Amygdala (tissue), 56 donors: ENCODE measurements at regions not wholly inside any gene's neighbourhood (a gene's known extent, or its start where the extent isn't known, plus 50 kb on each side); places are given as distances from the start of the nearest gene placed in this dataset.
"Not testable (repeated sequence)": the region's sequence is repeated elsewhere in the genome, so short reads cannot be mapped to it uniquely, and the experiment has no call there.

Source experiments
- DNase-seq, 56 donors: peaks; one replicate each; lab custom pipeline; 2025; lab: John Stamatoyannopoulos, UW

DNA sequence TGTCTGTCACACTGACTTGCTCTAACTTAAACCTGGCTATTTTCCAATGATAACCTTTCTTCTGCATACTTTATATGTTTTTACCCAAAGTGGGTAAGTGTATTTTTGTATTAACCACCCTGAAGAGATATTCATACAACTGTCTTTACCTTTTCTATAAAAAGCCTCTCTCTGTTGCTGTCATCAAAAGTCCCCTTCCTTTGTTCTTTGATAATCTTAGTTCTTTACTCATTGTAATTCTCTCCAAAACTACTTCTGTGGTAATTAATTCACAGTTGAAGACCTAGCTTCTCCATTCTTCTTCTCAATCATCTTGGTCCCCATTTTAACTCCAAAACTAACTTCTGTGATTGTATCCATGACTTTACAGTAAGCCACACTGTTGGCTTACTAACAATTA is 479.7 kb upstream of the MGAT4C start:
- no peak for DNase-seq

DNA sequence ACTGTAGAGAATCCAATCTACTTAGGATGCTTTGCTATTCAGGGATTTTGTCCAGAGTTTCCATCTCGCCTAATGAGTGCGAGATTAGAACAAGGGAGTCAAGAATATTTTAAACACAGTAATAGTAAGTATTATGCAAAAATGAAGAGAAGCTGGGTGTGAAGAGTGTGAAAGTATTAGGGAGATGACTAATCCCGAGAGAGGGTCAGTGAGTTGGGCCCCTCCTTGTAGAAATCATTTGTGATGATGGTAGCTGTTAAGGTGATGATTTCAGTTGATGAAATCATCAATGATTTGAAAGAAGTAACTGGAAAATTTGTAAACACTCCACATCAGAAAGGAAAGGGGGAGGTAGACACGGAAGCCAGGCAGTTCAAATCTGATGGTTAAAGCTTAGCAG is 478.9 kb upstream of the MGAT4C start:
- DNase-seq, result no peak

DNA sequence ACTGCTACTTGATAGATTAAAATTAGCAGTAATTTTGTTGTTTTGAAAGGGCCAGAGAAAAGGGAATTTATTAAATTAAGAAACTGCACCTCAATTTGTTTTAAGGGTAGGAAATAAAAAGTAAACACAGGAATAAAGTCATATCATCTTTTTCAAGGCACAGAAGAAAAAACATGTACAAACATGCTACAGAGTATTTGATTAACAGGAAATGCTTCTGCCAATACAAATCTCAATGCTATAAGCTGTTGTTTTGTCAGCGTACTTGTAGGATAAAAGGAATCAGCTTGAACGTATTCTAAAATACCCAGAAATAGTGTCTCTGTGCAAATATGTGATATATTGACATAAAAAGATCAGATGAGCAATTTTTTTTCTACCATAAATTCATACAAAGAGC is 474.0 kb upstream of the MGAT4C start:
- DNase-seq, result no peak

DNA sequence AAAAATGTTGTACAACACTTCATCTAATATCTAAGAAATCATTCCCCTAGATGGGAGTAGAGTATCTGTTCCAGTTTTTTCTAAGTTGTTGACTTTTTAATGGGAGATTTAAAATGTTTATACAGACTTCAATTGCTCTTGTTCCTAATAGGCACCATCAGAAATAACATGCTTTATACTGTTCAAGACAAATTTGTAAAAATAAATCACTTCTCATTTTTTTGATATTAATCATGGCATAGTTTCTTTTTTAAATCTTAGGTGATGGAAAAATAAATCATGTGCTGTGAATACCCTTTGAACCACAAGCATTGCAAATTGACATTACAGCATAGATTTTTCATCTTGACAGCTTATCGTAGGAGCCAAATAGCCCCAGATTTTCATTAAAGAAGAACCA is 473.5 kb upstream of the MGAT4C start:
- no peak for DNase-seq

DNA sequence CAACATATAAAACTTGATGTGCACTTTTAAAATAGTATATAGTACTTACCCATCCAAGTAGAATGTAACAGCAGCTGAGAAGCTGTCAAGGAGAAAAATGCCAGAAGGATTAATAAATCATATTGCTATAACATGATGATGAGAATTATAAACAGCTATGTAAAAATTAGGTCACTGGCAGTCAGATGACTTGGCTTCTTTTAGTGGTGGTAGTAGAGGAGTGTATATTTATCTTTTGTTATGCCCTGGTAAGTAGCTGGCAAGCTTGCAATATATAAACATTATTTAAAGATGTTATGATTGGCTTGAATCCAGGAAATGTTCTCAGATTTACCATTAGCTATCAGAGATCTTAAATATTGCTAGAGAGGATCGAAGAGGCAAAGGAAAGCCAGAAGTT is 471.0 kb upstream of the MGAT4C start:
- DNase-seq, result no peak

DNA sequence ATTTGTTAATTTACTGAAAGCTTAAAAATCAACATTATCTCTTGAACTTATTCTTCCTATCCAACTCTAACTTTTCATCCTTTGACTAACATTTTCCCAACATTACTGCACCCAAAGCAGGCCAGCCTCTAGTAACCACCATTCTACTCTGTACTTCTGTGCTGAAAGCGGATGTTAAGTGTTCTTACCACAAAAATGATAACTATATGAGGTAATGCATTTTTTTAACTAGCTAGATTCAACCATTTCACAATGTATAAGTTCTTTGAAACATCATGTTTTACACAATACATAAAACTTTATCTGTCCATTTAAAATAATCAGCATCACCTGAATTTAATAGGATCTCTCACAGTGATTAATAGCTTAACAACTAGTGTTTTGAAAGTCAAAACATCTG is 468.5 kb upstream of the MGAT4C start:
- no peak for DNase-seq

DNA sequence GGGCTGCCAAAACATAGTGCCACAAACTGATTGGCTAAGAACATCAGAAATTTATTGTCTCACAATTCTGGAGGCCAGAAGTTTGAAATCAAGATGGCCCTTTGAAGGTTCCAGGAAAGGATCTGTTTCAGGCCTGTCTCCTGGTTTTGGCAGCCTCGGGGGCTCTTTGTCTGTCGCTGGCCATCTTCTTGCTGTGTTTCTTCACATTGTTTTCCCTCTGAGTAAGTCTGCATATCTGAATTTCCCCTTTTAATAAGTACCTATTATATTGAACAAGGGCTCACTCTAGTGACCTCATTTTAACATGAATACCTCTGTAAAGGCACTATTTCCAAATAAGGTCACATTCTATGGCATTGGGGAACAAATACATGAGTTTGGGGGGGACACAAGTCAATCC is 467.1 kb upstream of the MGAT4C start:
- DNase-seq, result no peak

DNA sequence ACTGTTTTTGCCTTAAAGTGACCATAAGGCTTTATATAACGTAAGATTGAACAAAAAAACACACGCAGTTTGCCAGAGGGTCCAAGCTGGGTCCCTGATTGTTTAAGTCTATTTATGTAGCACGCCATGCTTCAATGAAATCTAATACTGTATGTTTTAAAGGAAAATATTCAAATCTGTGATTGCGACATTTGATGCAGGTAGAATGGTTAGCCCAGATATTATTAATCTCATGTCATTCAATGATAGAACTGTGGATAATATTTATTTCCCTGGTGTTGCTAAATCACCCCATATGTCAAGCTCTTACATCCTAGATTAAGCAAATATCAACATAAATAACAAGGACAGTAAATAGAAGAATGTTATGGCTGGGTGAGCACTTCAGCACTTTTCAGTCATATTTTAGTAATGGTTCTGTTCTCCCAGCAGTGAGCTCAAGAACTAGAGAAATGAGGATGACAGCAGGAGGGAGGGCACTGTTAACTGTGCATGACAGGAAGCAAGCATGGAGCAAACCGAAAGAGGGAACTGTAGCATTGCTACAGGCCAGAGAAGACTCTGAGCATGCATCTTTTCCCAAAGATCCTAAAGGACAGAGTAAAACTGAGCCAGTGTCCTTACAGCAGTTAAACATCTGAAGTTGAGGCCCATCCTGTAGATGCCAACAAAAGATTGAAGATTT is 465.7 kb upstream of the MGAT4C start:
- no peak for DNase-seq

DNA sequence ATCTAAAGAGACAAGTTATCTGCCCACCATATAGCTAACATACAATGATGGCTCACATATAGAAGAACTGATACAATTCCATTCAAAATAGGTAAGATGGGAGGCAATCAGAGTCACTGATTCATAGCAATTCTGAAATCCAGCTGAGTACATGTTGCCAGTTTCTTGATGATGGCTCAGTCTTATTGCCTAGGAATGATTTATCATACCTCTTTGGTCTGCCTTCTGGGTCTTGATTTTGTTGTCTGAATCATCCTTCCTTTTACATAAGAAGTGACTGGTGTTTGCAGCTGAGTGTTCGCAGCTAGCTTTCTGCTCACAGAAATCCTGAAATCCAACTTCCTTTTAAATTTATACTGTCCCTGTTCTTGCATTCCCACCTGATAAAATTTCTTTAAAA is 463.2 kb upstream of the MGAT4C start:
- no peak for DNase-seq

DNA sequence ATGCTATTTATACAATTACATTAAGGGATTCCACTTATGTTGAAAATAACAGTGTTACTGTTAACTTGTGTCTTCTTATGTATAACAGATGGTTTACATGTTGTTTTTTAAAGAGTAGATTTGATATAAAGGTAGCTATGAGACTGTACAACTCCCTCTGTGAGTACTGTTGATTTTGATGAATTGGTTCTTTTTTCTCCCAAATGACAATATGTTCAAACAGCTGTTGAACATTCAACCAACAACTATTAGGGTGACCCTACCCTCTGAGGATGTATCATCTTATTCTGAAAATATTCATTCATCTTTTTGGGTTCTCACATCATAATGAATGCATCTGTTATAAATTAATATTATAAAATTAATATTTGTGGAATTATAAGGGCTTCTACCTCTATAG is 456.9 kb upstream of the MGAT4C start:
- no peak for DNase-seq

DNA sequence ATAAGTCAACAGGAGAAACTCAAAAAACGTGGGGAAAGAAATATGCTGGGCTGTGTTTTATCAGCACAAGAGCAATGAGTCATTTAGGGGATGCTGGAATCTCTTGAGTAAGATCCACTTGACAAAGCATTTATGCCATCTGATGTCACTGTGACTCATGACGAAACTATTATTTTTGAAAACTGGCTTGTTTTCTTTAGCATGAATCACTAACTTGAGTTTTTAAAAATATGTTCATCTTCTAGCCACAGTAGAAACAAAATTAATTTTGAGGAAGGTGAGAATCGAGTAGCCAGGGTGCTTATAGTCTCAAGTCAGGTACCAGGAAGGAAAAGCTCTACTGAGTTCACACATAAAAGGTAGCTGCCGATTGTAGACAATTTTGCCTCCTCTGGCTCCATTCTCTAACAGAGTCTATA is 456.2 kb upstream of the MGAT4C start:
- DNase-seq, result no peak

DNA sequence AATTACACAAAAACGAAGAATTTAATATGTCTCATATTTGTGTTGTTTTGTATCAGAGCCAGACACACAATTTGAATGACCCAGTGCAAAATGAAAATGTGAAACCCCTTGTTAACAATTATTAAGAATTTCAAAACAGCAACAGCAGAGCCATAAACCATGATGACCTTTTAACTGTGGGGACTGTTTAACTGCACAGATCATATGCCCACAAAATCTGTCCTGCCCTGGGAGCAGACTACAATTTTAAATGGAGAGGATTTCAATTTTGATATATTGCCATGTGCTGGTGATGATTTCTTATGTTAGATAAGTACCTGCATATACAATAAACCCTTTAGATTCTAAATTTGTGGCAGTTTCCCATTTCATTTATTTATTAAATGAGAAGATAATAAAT is 455.5 kb upstream of the MGAT4C start:
- no peak for DNase-seq

DNA sequence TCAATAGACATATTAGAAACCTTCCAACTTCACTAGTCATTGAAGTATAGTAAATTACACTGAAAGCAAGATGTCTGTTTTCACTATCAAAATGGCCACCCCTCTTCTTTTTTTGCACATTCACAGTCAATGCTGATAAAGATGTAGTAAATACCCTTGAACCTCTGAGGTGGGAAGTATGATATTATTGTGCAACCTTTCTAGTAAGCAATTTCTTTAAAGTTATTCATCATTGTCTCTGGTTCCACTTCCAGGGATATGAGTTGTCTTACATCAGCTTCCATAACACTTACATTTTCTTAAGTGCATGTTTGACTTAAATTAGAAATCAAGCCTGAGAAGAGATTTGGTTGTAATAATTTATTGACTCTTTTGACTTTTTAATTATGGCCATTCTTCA is 453.9 kb upstream of the MGAT4C start:
- DNase-seq, result no peak

DNA sequence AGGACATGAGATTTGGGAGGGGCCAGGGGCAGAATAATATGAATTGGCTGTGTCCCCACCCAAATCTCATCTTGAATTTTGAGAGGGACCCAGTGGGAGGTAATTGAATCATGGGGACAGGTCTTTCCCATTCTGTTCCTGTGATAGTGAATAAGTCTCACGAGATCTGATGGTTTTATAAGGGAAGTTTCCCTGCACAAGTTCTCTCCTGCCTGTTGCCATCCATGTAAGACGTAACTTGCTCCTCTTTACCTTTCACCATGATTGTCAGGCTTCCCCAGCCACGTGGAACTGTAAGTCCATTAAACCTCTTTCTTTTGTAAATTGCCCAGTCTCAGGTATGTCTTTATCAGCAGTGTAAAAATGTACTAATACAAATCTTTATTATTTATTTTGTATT is 452.8 kb upstream of the MGAT4C start:
- DNase-seq, result not testable (repeated sequence)

DNA sequence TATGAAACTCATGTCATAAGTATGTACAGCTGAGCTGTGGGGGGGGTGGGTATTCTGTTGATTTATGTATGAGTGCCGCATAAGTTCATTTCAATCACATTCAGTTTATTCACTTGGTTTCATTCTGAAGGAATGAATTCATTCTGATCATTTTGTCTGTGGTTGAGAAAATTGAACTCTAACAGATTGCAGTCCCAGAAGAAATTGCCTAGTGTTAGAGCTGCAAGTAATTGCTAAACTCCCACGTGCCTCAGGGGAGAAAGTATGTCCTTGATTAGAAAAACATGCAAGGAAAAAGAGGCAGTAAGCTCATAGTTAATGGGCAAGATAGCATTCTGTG is 442.4 kb upstream of the MGAT4C start:
- no peak for DNase-seq

DNA sequence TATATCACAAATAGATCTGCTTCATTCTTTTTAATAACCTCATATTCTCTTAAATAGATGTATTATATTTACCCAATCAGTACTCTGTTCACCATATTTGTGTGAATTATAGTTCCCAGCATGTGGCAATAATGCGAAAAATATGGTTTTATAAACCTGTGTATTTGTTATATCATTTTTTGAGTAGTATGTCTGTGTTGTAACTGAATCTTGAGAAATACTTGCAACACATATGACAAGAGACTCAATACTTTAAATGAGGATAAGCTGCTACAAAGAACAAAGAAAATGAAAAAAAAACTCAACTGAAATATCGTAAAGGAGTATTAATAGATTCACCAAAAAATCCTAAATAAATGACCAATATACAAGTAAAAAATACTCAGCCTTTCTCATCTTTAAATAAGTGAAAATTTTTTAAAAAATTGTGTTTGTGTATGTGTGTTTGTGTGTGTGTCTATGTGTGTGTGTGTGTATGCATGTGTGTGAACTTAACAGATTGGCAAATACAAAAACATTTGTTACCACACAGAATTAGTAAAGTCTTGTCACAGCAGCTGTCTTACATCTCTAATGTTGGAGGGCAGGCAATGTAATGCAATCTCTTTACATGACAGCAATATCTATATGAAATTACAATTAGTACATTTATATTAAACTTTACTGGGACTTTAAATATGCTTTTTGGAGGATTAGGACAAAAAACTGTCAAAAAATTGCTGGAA is 441.9 kb upstream of the MGAT4C start:
- DNase-seq, result no peak

DNA sequence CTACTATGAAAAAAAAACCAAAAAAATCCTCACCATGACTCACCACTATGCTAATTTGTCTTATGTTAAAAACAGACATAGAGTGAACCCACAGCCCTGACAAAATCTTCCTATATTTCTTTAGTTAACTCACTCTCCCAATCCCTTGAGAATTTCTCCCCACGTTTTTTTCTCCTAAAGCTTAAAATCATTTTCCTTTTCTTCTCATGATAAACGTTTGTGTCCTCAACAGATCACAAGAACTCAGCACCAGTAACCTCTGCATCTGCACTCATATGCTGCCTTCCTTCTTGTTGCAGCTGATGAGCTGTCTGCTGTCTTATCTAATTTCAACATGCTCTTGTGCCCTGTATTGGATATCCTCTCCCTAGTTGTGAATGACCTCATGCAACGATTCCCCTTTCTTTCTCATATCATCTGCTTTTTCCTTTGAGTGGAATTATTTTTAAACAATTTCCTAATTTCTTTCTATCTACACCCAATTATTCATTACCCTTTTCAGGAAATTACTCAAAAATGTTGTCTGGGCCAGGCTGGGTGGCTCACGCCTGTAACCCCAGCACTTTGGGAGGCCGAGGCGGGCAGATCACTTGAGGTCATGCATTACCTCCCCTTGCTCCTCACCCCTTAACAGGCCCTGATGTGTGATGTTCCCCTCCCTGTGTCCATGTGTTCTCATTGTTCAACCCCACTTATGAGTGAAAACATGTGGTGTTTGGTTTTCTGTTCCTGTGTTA is 427.5 kb upstream of the MGAT4C start:
- no peak for DNase-seq

DNA sequence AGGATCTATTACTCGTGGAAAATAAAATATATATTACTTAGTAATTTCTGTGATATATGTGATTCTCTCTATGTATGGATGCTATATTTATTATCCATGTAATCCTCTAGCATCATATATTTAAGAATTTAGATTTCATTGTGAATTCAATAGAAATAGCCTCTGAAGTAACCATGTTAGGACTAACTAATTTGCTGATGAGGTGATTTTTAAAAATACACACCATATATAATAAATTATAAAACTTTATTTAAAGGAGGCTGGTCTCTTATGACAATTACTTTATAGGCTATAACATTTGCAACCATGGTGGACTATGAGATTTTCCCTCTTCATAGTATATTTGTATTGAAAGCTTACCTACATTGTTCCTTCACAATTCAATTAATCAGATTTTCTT is 424.9 kb upstream of the MGAT4C start:
- DNase-seq, result no peak

DNA sequence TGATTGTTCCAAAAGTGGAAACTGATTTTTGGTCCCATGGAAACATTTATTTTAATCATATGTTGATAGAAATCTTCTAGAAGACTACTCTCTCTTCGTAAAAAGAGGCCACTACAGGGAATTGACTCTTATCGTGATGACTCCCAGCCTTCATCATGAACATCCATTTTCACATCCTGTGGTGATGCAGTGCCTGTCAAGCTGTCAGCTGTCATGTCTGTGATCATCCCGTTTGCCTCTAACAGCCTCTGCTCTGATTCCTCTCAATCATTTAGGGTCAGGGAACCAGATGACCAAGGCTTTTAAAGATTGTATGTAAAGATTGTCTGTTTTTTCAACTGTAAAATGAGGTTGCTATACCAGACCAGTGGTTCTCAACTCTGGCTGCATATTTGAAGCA is 419.0 kb upstream of the MGAT4C start:
- DNase-seq, result no peak

DNA sequence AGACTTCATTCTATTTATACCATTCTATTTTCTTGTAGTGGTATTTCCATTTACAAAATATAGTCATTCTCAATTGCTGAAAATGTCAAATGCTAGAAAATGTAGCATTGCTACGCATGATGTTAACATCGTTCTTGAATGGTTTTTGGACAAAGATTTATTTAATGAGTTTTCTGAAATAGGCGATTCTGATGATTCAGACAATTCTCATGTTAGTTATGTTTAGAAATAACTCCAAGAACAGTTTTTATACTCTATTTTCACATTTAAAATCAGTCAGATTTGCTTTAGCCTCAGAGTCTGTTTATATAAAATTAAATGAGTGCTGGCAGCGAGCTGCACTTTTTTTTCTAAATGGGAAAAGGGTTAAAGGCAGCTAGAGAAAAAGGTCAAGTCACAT is 414.8 kb upstream of the MGAT4C start:
- no peak for DNase-seq

DNA sequence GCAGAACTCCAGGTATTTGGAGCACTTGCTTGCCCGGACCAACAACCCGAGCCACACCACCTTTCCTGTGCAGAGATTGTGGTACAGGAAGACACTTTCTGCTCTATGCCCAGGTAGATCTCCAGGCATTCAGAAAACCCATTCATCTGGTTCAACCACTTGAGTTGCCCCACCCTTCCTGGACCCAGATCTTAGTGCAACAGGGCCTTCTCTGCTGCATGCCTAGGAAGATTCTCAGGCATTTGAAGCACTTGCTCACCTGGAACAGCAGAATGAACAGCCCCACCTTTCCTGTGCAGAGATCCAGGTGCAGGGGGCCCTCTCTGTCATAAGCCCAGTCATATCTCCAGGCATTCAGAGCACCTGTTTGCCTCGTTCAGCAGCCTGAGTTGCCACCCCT is 412.8 kb upstream of the MGAT4C start:
- no peak for DNase-seq

DNA sequence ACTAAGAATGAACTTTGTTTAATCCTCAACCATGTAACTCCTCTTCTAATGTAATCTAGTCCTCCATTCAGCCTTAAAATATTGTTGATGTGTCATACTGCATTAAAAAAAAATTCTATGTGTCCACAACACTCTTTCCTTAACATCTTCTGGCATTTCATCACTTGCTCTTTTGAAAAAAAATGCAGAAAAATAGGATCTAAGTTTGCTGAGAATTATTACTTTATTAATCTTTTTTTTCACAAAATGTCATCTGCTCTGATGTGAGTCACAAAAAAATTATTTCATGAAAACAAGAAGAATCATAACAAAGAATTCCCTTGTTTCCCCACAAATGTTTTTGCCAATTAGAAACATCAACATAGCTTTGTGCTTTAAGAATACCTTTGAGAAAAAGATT is 410.1 kb upstream of the MGAT4C start:
- no peak for DNase-seq
